ENCODE measurements at regions not wholly inside any gene's neighbourhood (a gene's known extent, or its start where the extent isn't known, plus 50 kb on each side); places are given as distances from the start of the nearest gene placed in this dataset.

- TF ChIP-seq MAX (IDR thresholded peaks at IDR 0.05) (no peak), EP300 (IDR thresholded peaks at IDR 0.05; ENCODE audit: borderline replicate concordance in 1 of 2, low read depth in 2 of 2, low read length in 2 of 2) (no peak), POLR2AphosphoS5 (IDR thresholded peaks at IDR 0.05; ENCODE audit: low read depth, low read length) (no peak), PHF8 (conservative IDR thresholded peaks at IDR 0.05; ENCODE audit: low read depth, low read length) (no peak), TCF12 (IDR thresholded peaks at IDR 0.05; ENCODE audit: low read depth, low read length) (no peak), JUND (IDR thresholded peaks at IDR 0.05; ENCODE audit: low read length) (no peak), CTCF (IDR thresholded peaks at IDR 0.05; ENCODE audit: control extremely low read depth in 1 of 3, insufficient read depth in 1 of 3, low read depth in 1 of 3, low read length in 3 of 3) (no peak)
Observed at GRCh38 chr3:41111011-41111410, 88.3 kb upstream of the CTNNB1 start.
